ENCODE measurements at regions not wholly inside any gene's neighbourhood (a gene's known extent, or its start where the extent isn't known, plus 50 kb on each side); places are given as distances from the start of the nearest gene placed in this dataset.
"Not testable (repeated sequence)": the region's sequence is repeated elsewhere in the genome, so short reads cannot be mapped to it uniquely, and the experiment has no call there.

DNA sequence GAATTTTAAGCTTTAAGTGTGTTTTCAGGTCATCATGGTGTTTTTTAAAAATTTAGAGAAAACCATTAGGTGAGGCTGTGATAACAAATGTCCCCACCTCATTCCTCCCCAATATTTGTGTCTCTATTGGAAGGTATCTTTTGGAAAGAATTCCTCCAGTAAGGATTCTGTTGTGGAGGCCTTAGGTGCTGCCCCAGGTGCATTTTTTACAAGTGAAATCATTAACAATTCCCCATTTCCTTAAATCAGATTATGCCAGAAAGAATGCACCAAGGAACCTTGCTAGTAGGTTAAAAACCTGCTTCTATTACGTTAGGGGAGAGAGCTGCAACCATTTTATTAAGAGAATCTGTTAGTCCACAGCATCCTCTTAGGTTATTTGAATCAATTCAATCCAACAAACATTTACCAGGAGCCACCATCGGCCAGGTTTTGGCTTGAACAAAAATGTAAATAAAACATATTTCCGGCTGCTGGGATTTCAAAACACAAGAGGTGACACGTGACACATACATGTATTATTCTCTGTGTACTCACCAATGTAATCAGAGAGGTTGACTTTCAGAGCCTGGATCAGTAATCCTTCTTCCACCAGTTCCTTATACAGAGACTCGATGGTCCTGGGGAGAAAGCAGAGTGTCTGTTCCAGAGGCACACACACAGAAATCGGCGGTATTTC, 112.5 kb upstream of the ASB18 start:
- Histone ChIP-seq H3K4me1 (no peaks in the 10 kb centered on the region), H3K27ac (no peak overlapping the region), H3K27me3 (peaks cover 0 to 28% (median 4%) of the 10 kb centered on the region in 7 donors), H3K9me3 (peaks cover 0 to 13% (median 0%) of the 10 kb centered on the region in 11 donors), H3K36me3 (no peaks in the 10 kb centered on the region), H3K4me3 (no peak overlapping the region)
- intact Hi-C loops (cut with DNase I), result no loop called here
- DNase-seq (no peak), ATAC-seq (no peak)
- TF ChIP-seq, protein P1, sequence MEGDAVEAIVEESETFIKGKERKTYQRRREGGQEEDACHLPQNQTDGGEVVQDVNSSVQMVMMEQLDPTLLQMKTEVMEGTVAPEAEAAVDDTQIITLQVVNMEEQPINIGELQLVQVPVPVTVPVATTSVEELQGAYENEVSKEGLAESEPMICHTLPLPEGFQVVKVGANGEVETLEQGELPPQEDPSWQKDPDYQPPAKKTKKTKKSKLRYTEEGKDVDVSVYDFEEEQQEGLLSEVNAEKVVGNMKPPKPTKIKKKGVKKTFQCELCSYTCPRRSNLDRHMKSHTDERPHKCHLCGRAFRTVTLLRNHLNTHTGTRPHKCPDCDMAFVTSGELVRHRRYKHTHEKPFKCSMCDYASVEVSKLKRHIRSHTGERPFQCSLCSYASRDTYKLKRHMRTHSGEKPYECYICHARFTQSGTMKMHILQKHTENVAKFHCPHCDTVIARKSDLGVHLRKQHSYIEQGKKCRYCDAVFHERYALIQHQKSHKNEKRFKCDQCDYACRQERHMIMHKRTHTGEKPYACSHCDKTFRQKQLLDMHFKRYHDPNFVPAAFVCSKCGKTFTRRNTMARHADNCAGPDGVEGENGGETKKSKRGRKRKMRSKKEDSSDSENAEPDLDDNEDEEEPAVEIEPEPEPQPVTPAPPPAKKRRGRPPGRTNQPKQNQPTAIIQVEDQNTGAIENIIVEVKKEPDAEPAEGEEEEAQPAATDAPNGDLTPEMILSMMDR (IDR thresholded peaks at IDR 0.05), result no peak
- 87 to 94% methylated on average over 7 of the region's 7 CpGs for WGBS, 2 donors

DNA sequence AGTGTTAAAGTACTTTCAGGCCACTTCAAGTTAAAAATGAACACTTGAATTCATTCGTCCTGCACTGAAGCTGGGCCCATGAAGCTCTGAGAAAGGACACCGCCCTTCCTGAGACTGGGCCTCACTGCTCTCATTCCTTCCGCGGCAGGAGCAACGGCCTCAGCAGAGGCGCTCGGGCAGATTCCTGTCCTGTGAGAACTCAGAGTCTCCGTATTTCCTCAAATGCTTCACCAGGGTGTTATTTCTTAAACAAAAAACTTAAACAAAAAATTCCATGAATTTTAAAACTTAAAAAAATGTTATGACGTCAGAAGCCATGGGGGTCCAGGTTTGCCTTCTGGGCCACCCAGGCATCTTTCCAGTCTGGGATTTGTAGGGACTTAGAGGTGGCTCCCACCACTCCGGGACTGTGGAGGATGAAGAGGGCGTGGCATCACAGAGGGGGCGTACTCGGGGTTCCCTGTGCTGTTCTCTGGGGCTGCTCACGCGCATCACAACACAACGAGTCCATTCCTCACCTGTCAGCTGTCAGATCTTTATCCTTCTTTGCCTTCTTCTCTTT, 115.9 kb upstream of the ASB18 start:
- H3K27me3 ChIP-seq, result peaks cover 0 to 4% (median 0%) of the 10 kb centered on the region in 7 donors
- peaks cover 0 to 28% (median 2%) of the 10 kb centered on the region in 11 donors for H3K9me3 ChIP-seq
- H3K4me3 ChIP-seq, result no peak overlapping the region
- H3K27ac ChIP-seq, result no peak overlapping the region
- DNase-seq, result no peak
- H3K36me3 ChIP-seq, result no peaks in the 10 kb centered on the region
- TF ChIP-seq, protein P1 (IDR thresholded peaks at IDR 0.05), result no peak
- intact Hi-C loops (cut with DNase I), result no loop called here
- no peaks in the 10 kb centered on the region for H3K4me1 ChIP-seq
- WGBS, 2 donors, result 81 to 82% methylated on average over 16 of the region's 16 CpGs
- no peak for ATAC-seq

DNA sequence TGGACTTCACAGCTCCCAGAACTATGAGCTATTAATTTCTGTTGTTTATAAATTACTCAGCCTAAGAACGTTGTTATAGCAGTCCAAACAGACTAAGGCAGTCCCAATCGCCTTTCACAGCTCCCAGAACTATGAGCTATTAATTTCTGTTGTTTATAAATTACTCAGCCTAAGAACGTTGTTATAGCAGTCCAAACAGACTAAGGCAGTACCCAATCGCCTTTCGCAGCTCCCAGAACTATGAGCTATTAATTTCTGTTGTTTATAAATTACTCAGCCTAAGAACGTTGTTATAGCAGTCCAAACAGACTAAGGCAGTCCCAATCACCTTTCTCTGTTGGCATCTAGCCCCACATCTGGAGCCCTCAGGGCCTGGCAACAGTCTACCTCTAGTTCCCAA, 117.0 kb upstream of the ASB18 start:
- H3K9me3 ChIP-seq, result peaks cover 0 to 28% (median 2%) of the 10 kb centered on the region in 11 donors
- H3K27me3 ChIP-seq; ATAC-seq; DNase-seq; H3K4me3 ChIP-seq; H3K4me1 ChIP-seq; intact Hi-C loops (cut with DNase I); H3K27ac ChIP-seq; H3K36me3 ChIP-seq: not testable (repeated sequence)
- WGBS, 2 donors, result 84 to 89% methylated on average over 6 of the region's 6 CpGs

DNA sequence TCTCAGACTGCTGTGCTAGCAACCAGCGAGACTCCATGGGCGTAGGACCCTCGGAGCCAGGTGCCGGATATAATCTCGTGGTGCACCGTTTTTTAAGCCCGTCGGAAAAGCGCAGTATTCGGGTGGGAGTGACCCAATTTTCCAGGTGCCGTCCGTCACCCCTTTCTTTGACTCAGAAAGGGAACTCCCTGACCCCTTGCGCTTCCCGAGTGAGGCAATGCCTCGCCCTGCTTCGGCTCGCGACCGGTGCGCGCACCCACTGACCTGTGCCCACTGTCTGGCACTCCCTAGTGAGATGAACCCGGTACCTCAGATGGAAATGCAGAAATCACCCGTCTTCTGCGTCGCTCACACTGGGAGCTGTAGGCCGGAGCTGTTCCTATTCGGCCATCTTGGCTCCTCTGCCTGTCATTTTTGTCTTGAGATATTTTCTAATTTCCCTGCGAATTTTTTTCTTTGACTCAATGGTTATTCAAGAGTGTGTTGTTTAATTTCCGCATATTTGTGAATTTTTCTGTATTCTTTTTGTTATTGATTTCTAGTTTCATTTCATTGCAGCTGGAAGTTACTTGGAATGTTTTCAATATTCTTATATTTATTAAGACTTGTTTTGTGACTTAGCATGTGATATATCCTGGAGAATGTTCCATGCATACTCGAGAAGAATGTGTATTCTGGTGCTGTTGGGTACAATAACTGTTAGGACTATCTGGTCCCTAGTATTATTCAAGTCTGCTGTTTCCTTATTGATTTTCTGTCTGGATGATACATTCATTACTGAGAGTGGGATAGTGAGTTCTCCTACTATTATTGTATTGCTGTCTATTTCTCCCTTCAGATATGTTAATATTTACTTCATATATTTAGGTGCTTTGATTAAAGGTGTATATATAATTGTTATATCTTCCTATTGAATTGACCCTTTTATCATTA, 125.3 kb upstream of the ASB18 start:
- H3K27ac ChIP-seq; ATAC-seq; H3K4me1 ChIP-seq; H3K9me3 ChIP-seq; DNase-seq; H3K27me3 ChIP-seq; H3K36me3 ChIP-seq; intact Hi-C loops (cut with DNase I); H3K4me3 ChIP-seq: not testable (repeated sequence)
- 82 to 84% methylated on average over 28 to 30 of the region's 30 CpGs for WGBS, 2 donors

DNA sequence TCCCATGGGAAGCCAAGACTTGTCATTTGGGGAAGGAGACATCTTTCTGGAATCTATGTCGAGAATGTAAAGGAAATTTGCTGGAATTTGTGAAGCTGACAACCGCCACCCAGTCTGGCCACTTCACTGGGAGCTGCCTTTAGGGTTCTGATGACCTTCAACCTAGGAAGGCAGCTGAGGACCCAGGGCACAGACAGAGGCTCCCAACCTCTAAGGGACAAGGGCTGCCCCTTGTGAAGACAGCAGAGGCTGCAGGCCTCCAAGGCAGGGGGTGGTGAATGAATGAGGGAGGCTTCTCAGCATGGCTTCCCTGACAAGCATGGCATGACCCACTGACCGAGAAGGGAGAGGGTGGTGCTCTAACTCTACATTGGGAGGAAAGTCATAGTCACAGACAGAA, 128.9 kb upstream of the ASB18 start:
- TF ChIP-seq, protein P1 (IDR thresholded peaks at IDR 0.05), result no peak
- 78 to 91% methylated on average over 3 of the region's 3 CpGs for WGBS, 2 donors
- Histone ChIP-seq H3K9me3 (no peaks in the 10 kb centered on the region), H3K27ac (no peak overlapping the region), H3K4me1 (no peaks in the 10 kb centered on the region), H3K27me3 (peaks cover 0 to 5% (median 0%) of the 10 kb centered on the region in 7 donors), H3K4me3 (no peak overlapping the region), H3K36me3 (no peaks in the 10 kb centered on the region)
- DNase-seq, result no peak
- no peak for ATAC-seq
- intact Hi-C loops (cut with DNase I), result no loop called here
